C4-2B (cell line): ENCODE measurements at regions not wholly inside any gene's neighbourhood (a gene's known extent, or its start where the extent isn't known, plus 50 kb on each side); places are given as distances from the start of the nearest gene placed in this dataset.
"Not testable (repeated sequence)": the region's sequence is repeated elsewhere in the genome, so short reads cannot be mapped to it uniquely, and the experiment has no call there.

Experiments used
- H3K27ac ChIP-seq: fragments of 450-650 bp; 2 replicates; pipeline ENCODE4 v1.5.1; 2017
- CTCF ChIP-seq: fragments of 450-650 bp; conservative IDR thresholded peaks from 2 replicates; pipeline ENCODE4 v1.5.1; 2017; ENCODE audit warnings: mild to moderate bottlenecking
- ZFX ChIP-seq: fragments of 450-650 bp; IDR thresholded peaks from 2 replicates; pipeline ENCODE4 v1.6.1; 2017

- no peak overlapping the region for H3K27ac ChIP-seq
- TF ChIP-seq CTCF (no peak), ZFX (no peak)
These were observed 1053.0 kb downstream of the TSN start for GRCh38 chr2:122808286-122808969.

DNA sequence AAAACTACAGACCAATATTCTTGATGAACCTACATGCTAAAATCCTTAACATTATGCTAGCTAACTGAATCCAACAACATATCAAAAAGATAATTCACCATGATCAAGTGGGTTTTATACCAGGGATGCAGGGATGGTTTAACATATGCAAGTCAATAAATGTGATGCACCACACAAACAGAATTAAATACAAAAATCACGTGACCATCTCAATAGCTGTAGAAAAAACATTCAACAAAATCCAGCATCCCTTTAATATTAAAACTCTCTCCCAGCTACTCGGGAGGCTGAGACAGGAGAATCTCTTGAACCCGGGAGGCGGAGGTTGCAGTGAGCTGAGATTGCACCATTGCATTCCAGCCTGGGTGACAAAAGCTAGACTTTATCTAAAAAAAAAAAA lies 1056.8 kb downstream of the TSN start:
- not testable (repeated sequence) for H3K27ac ChIP-seq

- TF ChIP-seq CTCF = no peak
- no peak for TF ChIP-seq ZFX
- H3K27ac ChIP-seq = no peak overlapping the region
These were observed 1059.7 kb downstream of the TSN start for GRCh38 chr2:122815120-122815519.

GRCh38 chr2:122816803-122817202 lies 1061.4 kb downstream of the TSN start:
- no peak overlapping the region for H3K27ac ChIP-seq
- TF ChIP-seq CTCF (no peak), ZFX (no peak)

DNA sequence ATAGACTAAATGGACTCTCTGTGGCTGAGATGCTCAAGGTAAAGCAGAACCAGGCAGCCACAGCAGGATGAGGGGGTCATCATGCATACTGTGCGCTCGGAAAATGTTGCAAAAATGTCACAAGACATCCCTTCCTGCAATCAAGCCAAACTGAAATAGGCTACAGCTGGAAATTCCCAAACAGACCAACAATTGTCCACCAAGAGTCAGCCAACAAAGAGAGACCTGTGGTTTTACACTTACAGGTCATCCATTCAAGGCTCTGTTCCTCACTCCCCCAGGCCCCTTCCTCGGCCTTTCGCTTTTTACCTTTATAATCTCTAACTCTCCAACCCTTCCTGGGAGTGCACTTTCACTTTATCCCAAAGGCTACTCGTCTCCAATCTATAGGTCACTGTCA lies 1066.9 kb downstream of the TSN start:
- TF ChIP-seq CTCF (no peak), ZFX (no peak)

GRCh38 chr2:122830157-122830556 lies 1074.7 kb downstream of the TSN start:
- TF ChIP-seq CTCF = no peak
- TF ChIP-seq ZFX = no peak

More for the DNA sequence above, 1066.9 kb downstream of the TSN start:
- H3K27ac ChIP-seq = no peak overlapping the region

GRCh38 chr2:122831649-122832048 lies 1076.2 kb downstream of the TSN start:
- TF ChIP-seq ZFX (no peak), CTCF (no peak)
- no peak overlapping the region for H3K27ac ChIP-seq

More at GRCh38 chr2:122830157-122830556, 1074.7 kb downstream of the TSN start:
- no peak overlapping the region for H3K27ac ChIP-seq

DNA sequence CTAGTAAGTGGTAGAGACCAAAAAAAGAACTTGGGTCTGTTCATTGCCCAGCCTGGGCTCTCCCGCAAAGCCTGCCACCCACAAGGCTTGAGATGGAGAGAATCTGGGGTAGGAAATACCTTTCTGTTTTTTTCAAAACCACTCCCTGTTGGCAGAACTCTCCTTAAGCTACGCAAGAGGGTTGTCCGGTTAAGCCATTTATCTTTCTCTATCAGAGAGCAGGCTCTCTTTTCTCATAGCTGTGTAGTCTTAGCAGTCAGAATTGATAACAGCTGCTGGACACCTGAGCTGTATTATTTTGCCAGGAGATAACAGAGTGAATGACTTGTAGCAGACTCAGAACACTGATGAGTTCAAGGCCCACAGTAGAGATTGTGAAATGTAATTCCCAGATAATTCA lies 1088.1 kb downstream of the TSN start:
- H3K27ac ChIP-seq = no peak overlapping the region
- TF ChIP-seq CTCF = no peak
- no peak for TF ChIP-seq ZFX
